ENCODE measurements at regions not wholly inside any gene's neighbourhood (a gene's known extent, or its start where the extent isn't known, plus 50 kb on each side); places are given as distances from the start of the nearest gene placed in this dataset.

DNA sequence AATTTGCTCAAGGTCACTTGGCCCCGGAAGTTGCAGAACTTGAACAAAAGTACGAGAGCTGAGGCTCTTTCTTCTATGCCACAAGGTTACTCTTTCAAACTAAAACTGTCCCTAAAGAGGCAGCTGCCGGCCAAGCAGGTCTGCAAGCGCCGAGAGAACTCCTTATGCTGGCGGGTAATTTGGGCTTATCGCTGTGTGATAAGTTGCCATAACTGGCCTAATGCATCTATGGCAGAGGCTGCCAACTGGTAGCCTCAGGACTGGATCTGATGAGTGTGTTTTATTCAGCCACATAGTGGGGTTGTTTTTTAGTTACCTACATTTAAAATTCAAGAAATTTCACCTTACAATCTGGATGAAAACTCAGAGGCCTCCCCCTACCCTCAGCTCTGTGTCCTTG is 68.1 kb upstream of the SPOCK1 start:
- DNase-seq (ENCODE audit: low spot score), result no peak

DNA sequence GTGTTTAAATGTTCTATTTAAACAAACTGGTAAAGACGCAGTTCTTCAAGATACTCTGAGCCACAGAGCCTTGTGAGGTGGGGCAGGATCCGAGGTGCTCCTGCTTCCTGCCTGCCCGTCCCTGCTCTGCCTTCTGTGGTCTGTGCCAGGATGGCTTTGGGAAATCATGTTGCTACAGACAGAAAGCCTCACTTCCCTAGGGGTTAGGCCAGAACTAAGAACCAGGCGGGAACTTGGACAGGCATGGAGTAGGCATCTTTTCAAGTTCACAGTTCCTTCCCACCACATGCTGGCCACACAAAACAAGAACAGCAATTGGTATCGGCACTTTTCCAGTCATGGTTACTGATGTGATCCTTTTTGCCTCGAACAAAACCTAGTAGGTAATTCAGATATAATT is 67.7 kb upstream of the SPOCK1 start:
- DNase-seq (ENCODE audit: low spot score), result no peak

DNA sequence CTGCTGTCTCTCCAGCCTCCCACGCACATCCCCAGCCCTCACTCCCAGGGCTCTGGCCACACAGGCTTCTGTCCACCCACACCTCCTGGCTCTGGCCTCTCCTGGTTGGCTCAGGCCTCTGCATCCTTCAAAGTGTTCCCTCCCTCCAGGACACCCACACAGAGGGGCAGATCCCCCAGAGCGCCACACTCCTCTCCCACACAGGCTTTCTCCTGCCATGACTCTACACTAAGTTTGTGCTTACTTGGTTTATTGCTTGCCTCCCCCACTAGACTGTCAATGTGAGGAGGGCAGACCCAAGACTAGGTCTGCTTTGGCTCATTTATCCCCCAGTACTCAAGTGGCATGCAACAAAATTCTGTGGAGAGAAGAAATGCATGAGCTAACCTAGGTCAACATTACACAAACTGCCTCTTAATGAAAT is 67.0 kb upstream of the SPOCK1 start:
- DNase-seq (ENCODE audit: low spot score), result no peak

DNA sequence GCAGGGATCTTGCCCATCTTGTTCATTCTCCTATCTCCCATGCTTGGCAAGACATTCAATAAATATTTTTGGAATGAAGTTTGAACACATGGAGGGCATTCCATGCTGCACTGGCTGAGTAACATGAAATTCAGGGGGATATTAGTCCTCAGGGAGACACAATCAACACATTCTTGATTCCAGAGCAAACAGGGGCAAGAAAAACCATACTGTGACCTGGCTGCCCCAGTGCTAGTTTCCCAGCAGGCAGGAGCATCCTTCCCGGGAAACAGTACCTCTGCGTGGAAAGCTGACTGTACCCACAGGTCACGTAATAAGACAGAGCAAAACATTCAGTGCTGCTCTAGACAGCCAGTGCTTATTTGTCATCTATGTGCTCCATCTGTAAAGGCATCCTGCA is 66.3 kb upstream of the SPOCK1 start:
- no peak for DNase-seq (ENCODE audit: low spot score)

DNA sequence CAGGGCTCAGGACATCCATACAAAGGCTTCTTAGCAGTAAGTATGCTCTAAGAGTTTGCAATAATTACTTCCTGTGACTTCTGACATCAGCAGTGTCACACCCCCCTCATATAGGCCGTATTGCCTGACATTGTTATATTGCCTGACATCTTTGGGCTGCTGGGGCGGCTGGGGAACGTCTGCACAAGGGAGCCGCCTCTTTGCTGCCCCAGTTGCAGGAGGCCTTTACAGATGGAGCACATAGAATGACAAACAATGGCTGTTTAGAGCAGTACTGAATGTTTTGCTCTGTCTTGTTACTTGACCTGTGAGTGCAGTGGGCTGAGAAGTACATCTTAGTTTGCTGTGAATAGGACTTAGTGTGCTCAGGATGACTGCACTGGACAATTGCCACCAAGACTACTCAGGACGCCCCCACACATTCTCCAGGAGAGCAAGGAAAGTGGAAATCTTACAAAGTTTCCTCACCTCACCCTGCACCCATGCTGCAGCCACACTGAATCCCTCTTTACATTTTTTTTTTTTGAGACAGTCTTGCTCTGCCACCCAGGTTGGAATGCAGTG is 65.4 kb upstream of the SPOCK1 start:
- peak; percentile 57 for DNase-seq (ENCODE audit: low spot score)

DNA sequence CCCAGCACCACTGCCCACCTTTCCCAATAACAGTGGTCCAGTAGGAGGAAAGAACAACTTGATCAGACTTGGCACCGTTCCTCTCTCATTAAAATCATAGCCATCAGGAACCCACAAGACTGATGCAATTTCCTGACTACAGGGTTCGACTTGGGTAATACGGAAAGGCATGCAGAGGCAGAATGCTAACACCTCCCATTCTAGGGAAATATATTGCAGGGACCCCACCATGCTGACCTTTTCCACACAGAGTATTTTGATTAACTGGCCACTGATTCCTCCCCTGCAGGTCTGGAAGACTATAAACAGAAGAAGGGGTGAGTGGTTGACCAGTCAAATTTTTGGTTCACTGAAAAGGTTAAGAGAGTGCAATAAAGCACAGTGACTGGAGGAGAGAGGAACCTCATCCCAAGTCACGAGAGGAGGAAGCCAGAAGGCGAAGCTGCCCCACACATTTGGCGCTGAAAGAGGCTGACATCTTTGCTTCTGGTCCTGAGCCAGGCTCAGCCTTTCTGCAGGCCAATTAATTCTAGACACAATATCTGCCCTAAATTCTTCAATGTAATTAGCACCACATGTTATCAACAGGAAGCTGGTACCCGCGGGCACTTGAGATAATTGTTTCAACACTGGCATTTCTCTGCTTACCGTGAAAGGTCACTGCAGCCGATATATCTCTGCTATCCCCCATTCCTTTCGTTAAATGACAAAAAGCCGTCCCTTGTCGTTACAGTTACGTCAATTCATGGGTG is 64.7 kb upstream of the SPOCK1 start:
- DNase-seq (ENCODE audit: low spot score), result peak; percentile 15

DNA sequence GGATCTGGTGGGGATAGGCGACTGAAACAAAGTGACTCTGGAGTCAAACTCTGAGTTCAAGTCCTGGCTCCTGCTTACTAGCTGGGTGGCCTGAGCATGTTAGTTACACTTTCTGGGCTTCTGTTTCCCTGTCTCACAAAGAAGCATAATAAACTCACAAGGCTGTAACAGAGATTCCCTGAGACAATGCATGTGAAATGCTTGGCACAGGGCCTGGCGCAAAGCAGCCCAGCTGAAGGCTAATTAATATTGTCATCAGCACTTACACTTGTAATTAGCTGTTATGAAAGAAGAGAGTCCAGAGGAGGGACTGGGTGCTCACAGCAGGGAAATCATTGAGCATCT is 64.1 kb upstream of the SPOCK1 start:
- peak; percentile 44 for DNase-seq (ENCODE audit: low spot score)

DNA sequence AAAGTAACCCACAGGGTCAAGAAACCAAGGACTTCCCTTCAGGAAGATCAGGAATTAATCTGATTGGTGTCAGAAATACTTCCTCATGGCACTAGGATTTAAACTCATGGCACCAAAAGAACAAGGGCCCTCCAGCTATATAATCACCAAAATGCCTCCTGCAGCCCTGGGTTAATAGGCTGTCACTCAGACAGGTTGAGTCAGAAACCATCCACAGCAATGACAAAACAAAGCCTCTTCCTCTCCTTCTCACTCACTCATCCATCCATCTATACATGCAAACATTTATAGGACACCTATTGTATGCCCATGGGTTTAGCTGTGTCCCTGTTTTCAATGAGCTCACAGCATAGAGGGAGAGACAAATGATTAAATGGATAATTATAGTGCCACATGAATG is 62.5 kb upstream of the SPOCK1 start:
- no peak for DNase-seq (ENCODE audit: low spot score)

DNA sequence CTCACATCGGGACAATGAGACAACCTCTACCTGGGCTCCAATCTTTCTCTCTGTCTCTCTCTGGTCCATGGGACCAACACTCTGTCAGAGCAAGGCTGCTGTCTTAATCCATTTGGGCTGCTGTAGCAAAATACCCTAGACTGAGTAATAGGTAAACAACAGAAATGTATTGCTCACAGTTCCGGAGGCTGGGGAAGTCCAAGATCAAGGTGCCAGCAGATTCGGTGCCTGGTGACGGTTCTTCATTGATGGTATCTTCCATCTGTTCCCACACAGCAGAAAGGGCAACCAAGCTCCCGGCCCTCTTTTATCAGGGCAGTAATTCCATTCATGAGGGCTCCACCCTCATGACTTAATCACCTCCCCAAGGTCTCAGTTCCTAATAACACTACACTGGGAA is 61.3 kb upstream of the SPOCK1 start:
- DNase-seq (ENCODE audit: low spot score), result no peak

Measured in pons (tissue), 1 donor.